H1 (cell line): ENCODE measurements at regions not wholly inside any gene's neighbourhood (a gene's known extent, or its start where the extent isn't known, plus 50 kb on each side); places are given as distances from the start of the nearest gene placed in this dataset.

Source experiments
- ASH2L ChIP-seq: fragments of 200-600, 300-600 bp; sonication (generic); IDR thresholded peaks from one replicate; pipeline ENCODE4 v1.7.1; 2017; ENCODE audit warnings: low read length
- CTCF ChIP-seq, 3 experiments: IDR thresholded peaks; 1 replicate in 2 of 3; 2 replicates in 1 of 3; pipeline versions ENCODE4 v1.5.1 to v1.6.1; 2011; ENCODE audit warnings: low read length in 3 of 3, mild to moderate bottlenecking in 3 of 3, inconsistent platforms in 2 of 3, low read depth in 1 of 3, moderate library complexity in 1 of 3; ENCODE audit not compliant: insufficient read depth in 1 of 3; ENCODE audit errors: control extremely low read depth in 1 of 3
- EGR1 ChIP-seq: IDR thresholded peaks from 2 replicates; pipeline ENCODE4 v1.6.1; 2011; ENCODE audit warnings: low read depth, low read length, borderline replicate concordance
- NRF1 ChIP-seq: IDR thresholded peaks from 2 replicates; pipeline ENCODE4 v1.6.1; 2011; ENCODE audit warnings: mild to moderate bottlenecking, low read depth, low read length, improper control_type of control experiment

- TF ChIP-seq CTCF (IDR thresholded peaks at IDR 0.05; ENCODE audit: control extremely low read depth in 1 of 3, insufficient read depth in 1 of 3, low read depth in 1 of 3, low read length in 3 of 3) (no peak), NRF1 (no peak), ASH2L (no peak), EGR1 (no peak)
Measured at GRCh38 chr12:24138041-24138440, 188.6 kb upstream of the SOX5 start.
